Keratinocyte (primary cell): ENCODE measurements at regions not wholly inside any gene's neighbourhood (a gene's known extent, or its start where the extent isn't known, plus 50 kb on each side); places are given as distances from the start of the nearest gene placed in this dataset.

ENCODE experiments used
- DNase-seq: peaks from one replicate; pipeline ENCODE4 v3.0.0-alpha.2; 2011; ENCODE audit warnings: low read depth, missing footprints, low spot score
- FAIRE-seq: peaks from 2 replicates; lab custom pipeline; 2011; peaks lifted over from hg19 to GRCh38; lab: Jason Lieb, UNC
- H2AFZ ChIP-seq: 2 replicates; pipeline ENCODE4 v1.6.0; 2012; ENCODE audit warnings: low read length, control low read depth, inconsistent platforms; ENCODE audit not compliant: control insufficient read depth
- H3K27ac ChIP-seq: 2 replicates; pipeline ENCODE4 v1.5.1; 2011; ENCODE audit warnings: low read length; ENCODE audit not compliant: control insufficient read depth, insufficient read depth
- H3K27me3 ChIP-seq: 3 replicates; pipeline ENCODE4 v1.6.0; 2011; ENCODE audit warnings: low read length; ENCODE audit not compliant: control insufficient read depth, insufficient read depth; ENCODE audit errors: extremely low read depth
- H3K36me3 ChIP-seq, 2 experiments: 2 replicates in 1 of 2; 3 replicates in 1 of 2; pipeline ENCODE4 v1.5.1; 2011; ENCODE audit warnings: low read length in 2 of 2, mild to moderate bottlenecking in 1 of 2; ENCODE audit not compliant: control insufficient read depth in 2 of 2, insufficient read depth in 2 of 2; ENCODE audit errors: extremely low read depth in 1 of 2
- H3K4me1 ChIP-seq: 3 replicates; pipeline ENCODE4 v1.5.1; 2011; ENCODE audit warnings: low read length; ENCODE audit not compliant: control insufficient read depth, insufficient read depth; ENCODE audit errors: extremely low read depth
- H3K4me2 ChIP-seq: 3 replicates; pipeline ENCODE4 v1.6.0; 2011; ENCODE audit warnings: low read depth, low read length; ENCODE audit not compliant: control insufficient read depth, insufficient read depth; ENCODE audit errors: extremely low read depth
- H3K4me3 ChIP-seq, 3 experiments: fragments of 200-600 bp in 1 of 3; sonication (generic) in 1 of 3; 2 replicates in 2 of 3; 3 replicates in 1 of 3; pipeline ENCODE4 v1.5.1; 2011 to 2016; ENCODE audit warnings: low read length in 3 of 3, mild to moderate bottlenecking in 3 of 3, control low read depth in 2 of 3, inconsistent platforms in 1 of 3, low read depth in 1 of 3, mixed read lengths in 1 of 3, mixed run types in 1 of 3, moderate library complexity in 1 of 3; ENCODE audit not compliant: control insufficient read depth in 2 of 3, insufficient read depth in 2 of 3; ENCODE audit errors: extremely low read depth in 1 of 3
- H3K79me2 ChIP-seq: 2 replicates; pipeline ENCODE4 v1.6.0; 2012; ENCODE audit warnings: low read length; ENCODE audit not compliant: control insufficient read depth, insufficient read depth
- H3K9ac ChIP-seq: 3 replicates; pipeline ENCODE4 v1.6.0; 2011; ENCODE audit warnings: low read length; ENCODE audit not compliant: control insufficient read depth, insufficient read depth; ENCODE audit errors: extremely low read depth
- H3K9me1 ChIP-seq: 3 replicates; pipeline ENCODE4 v1.6.0; 2011; ENCODE audit warnings: low read length; ENCODE audit not compliant: control insufficient read depth, insufficient read depth; ENCODE audit errors: extremely low read depth
- H3K9me3 ChIP-seq: 2 replicates; pipeline ENCODE4 v1.5.1; 2012; ENCODE audit warnings: low read depth, low read length; ENCODE audit not compliant: control insufficient read depth
- H4K20me1 ChIP-seq: 3 replicates; pipeline ENCODE4 v1.6.0; 2011; ENCODE audit warnings: low read length; ENCODE audit not compliant: control insufficient read depth, insufficient read depth; ENCODE audit errors: extremely low read depth
- EZH2 ChIP-seq: IDR thresholded peaks from one replicate; pipeline ENCODE4 v1.6.1; 2012; ENCODE audit warnings: inconsistent platforms, mild to moderate bottlenecking, low read length, moderate library complexity
- dilution Hi-C: fragments of 300-500 bp; cut with MboI; formaldehyde crosslinking; loops from one replicate; pipeline ENCODE4 v1.7.0; 2020; ENCODE audit warnings: low sequenced_read_pairs; ENCODE audit not compliant: extremely low pct_ligation_motif_present
- TF ChIP-seq, protein P1 (sequence below), 3 experiments: IDR thresholded peaks in 1 of 3; conservative IDR thresholded peaks in 1 of 3; optimal IDR thresholded peaks in 1 of 3; 2 replicates in 2 of 3; 3 replicates in 1 of 3; pipeline versions ENCODE3 to v1.5.1; 2011; ENCODE audit warnings: low read length in 3 of 3, mild to moderate bottlenecking in 3 of 3, moderate library complexity in 2 of 3, control low read depth in 1 of 3, inconsistent platforms in 1 of 3; ENCODE audit not compliant: insufficient read depth in 2 of 3; ENCODE audit errors: extremely low read depth in 1 of 3

DNA sequence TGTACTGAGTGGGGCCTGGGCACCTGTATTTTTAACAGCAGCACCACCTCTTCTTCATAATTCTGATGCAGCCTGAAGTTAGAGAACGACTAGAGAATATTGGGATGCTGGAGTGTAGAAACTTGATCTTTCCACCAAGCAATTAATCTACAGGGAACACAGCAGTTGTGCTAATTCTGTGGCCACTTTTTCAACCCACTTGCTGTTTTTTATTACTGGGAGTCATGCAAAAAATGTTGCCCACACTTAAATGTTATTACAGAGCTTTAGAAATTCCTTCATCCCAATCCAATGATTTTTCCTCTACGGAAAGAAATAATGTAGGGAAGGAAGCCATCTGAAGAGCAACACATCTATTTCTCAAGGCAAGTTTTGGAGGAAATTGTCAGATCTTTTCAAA lies 190.9 kb upstream of the TUT7 start:
- dilution Hi-C loops, result no loop called here
- DNase-seq, result no peak
- H3K9me3 ChIP-seq, result no peaks in the 10 kb centered on the region
- no peak overlapping the region for H3K4me3 ChIP-seq
- no peaks in the 10 kb centered on the region for H3K9me1 ChIP-seq
- H3K4me1 ChIP-seq, result no peaks in the 10 kb centered on the region
- no peak overlapping the region for H3K27ac ChIP-seq
- no peak for FAIRE-seq
- no peaks in the 10 kb centered on the region for H3K36me3 ChIP-seq
- no peaks in the 10 kb centered on the region for H3K27me3 ChIP-seq
- no peak for TF ChIP-seq EZH2
- TF ChIP-seq, protein P1, sequence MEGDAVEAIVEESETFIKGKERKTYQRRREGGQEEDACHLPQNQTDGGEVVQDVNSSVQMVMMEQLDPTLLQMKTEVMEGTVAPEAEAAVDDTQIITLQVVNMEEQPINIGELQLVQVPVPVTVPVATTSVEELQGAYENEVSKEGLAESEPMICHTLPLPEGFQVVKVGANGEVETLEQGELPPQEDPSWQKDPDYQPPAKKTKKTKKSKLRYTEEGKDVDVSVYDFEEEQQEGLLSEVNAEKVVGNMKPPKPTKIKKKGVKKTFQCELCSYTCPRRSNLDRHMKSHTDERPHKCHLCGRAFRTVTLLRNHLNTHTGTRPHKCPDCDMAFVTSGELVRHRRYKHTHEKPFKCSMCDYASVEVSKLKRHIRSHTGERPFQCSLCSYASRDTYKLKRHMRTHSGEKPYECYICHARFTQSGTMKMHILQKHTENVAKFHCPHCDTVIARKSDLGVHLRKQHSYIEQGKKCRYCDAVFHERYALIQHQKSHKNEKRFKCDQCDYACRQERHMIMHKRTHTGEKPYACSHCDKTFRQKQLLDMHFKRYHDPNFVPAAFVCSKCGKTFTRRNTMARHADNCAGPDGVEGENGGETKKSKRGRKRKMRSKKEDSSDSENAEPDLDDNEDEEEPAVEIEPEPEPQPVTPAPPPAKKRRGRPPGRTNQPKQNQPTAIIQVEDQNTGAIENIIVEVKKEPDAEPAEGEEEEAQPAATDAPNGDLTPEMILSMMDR (optimal IDR thresholded peaks at IDR 0.05 in 1 of 3, IDR thresholded peaks at IDR 0.05 in 1 of 3, conservative IDR thresholded peaks at IDR 0.05 in 1 of 3; ENCODE audit: extremely low read depth in 1 of 3, insufficient read depth in 2 of 3, low read length in 3 of 3), result no peak
- no peaks in the 10 kb centered on the region for H4K20me1 ChIP-seq
- H3K79me2 ChIP-seq, result no peaks in the 10 kb centered on the region
- H3K9ac ChIP-seq, result no peak overlapping the region
- no peak overlapping the region for H3K4me2 ChIP-seq
- no peak overlapping the region for H2AFZ ChIP-seq

DNA sequence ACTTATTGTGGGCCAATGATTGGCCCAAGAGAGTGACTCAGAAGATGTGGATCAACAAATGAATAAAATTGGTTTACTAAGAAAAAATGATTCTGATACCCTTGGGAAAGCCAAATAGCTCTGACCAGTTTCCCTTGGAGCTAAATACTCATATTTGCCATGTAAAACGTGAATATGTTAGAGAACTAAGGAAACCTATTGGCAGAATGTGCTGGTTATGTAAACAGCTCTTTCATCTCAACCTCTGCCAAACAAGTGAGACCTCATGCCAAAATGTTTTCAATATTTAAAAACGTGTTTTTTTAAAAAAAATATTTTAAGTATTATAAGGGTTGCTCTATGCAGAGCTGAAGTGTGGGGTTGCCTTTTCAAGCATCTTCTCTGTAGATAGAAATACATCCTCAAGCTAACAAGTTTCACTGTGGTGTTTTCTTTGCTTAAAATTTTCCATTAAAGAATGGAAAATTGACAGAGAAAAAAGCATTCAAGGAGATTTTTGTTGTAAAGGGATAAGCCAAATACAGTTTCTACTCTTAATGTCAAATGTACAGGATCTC lies 186.9 kb upstream of the TUT7 start:
- H3K9me1 ChIP-seq, result no peaks in the 10 kb centered on the region
- no peaks in the 10 kb centered on the region for H4K20me1 ChIP-seq
- DNase-seq (no peak), FAIRE-seq (no peak)
- no peak overlapping the region for H2AFZ ChIP-seq
- TF ChIP-seq EZH2, result no peak
- TF ChIP-seq, protein P1 (optimal IDR thresholded peaks at IDR 0.05 in 1 of 3, IDR thresholded peaks at IDR 0.05 in 1 of 3, conservative IDR thresholded peaks at IDR 0.05 in 1 of 3; ENCODE audit: extremely low read depth in 1 of 3, insufficient read depth in 2 of 3, low read length in 3 of 3), result no peak
- no peak overlapping the region for H3K4me2 ChIP-seq
- no peaks in the 10 kb centered on the region for H3K36me3 ChIP-seq
- H3K9me3 ChIP-seq, result no peaks in the 10 kb centered on the region
- no peak overlapping the region for H3K27ac ChIP-seq
- H3K79me2 ChIP-seq, result no peaks in the 10 kb centered on the region
- H3K27me3 ChIP-seq, result no peaks in the 10 kb centered on the region
- no peaks in the 10 kb centered on the region for H3K4me1 ChIP-seq
- dilution Hi-C loops, result no loop called here
- H3K9ac ChIP-seq, result no peak overlapping the region
- H3K4me3 ChIP-seq, result no peak overlapping the region
